ENCODE measurements at regions not wholly inside any gene's neighbourhood (a gene's known extent, or its start where the extent isn't known, plus 50 kb on each side); places are given as distances from the start of the nearest gene placed in this dataset.

DNA sequence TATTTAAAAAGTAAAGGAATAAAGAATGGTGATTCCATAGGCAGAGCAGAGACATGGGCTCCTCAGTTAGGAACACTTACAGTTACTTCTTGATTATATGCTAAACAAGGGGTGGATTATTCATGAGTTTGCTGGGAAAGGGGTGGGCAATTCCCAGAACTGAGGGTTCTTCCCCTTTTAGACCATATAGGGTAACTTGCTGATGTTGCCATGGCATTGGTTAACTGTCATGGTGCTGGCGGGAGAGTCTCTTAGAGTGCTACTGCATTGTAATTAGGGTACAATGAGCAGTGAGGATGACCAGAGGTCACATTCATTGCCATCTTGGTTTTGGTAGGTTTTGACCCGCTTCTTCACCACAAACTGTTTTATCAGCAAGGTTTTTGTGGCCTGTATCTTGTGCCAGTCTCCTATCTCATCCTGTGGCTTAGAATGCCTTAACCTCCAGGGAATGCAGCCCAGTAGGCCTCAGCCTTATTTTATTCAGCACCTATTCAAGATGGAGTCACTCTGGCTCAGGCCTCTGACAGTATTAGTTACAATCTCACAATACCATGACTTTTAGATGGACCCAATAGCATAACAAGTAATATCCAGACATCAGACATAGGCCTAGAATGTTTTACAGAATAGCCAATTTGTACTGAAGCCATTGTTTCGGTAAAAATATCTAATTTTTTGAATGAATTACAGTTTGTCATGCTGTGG lies 106.8 kb downstream of the ZBTB18 start:
- no peak for TF ChIP-seq CTCF (IDR thresholded peaks at IDR 0.05; ENCODE audit: extremely low read depth, missing control alignments)
- no peak for DNase-seq (ENCODE audit: low spot score)

DNA sequence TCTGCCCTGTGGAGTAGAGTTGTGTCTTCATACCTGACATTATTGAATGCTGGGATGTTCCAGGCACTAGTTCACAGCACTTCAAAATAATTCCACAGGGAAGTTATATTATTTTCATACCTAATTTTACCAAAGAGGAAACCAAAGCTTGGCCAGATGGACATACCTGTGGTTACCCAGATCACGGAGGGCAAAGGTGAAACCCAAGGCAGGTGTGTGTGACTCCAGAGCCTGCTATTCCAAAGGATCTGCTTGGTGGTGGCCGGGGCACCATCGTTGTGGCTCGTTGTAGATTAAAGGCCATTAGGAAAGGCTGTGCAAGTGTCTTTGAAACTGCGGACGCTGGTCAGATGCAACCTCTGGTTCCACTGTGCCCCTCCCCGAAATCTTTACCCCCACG lies 108.6 kb downstream of the ZBTB18 start:
- no peak for TF ChIP-seq CTCF (IDR thresholded peaks at IDR 0.05; ENCODE audit: extremely low read depth, missing control alignments)
- no peak for DNase-seq (ENCODE audit: low spot score)

DNA sequence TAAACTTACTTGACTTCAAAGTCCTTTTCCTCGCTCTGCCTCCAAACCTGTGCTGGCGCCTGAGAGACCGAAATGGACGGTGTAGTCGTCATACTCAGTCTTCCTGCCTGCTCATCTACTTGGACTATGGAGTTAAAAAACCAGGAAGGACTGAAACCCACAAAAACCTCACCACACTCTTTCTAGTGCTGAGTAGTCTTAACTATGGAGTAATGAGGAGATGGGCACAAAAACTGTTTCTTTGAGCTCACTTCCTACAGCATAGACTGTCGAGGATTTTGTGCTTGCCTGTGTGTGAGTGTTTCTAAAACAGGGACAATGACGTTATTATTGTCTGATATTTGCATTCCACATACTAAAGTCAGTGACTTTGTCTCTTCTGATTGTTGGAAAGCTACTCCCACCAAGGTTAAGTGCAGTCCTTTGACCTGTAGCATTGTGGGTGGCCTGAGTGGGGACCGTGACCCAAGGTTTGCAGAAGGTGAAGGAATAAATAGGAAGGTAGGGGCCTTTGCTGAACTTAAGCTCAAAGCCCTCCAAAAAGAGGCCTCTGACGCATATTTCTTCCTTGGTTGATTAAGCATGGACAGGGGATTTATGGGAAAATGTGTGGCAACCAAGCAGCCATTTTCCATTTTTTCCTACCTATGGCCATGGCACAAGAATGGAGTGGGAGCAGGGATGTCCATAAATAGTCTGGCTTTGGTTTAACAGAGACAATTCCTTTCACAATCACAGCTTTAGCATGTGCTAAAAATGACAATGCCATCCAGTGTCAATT lies 109.6 kb downstream of the ZBTB18 start:
- no peak for TF ChIP-seq CTCF (IDR thresholded peaks at IDR 0.05; ENCODE audit: extremely low read depth, missing control alignments)
- DNase-seq (ENCODE audit: low spot score) = no peak

DNA sequence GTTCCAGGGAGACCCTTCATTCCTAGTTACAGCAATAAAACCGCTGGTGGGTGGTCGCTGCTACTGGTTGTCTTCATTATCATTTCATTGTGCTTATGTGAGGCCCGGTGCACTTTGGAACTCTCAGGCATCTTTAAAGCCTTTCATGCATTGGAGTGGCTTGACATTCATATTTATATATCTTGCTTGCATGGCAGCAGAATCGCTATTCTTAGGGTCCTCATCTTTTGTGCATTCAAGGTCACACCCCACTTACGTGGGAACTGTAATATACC lies 110.1 kb downstream of the ZBTB18 start:
- no peak for DNase-seq (ENCODE audit: low spot score)
- TF ChIP-seq CTCF (IDR thresholded peaks at IDR 0.05; ENCODE audit: extremely low read depth, missing control alignments) = no peak

DNA sequence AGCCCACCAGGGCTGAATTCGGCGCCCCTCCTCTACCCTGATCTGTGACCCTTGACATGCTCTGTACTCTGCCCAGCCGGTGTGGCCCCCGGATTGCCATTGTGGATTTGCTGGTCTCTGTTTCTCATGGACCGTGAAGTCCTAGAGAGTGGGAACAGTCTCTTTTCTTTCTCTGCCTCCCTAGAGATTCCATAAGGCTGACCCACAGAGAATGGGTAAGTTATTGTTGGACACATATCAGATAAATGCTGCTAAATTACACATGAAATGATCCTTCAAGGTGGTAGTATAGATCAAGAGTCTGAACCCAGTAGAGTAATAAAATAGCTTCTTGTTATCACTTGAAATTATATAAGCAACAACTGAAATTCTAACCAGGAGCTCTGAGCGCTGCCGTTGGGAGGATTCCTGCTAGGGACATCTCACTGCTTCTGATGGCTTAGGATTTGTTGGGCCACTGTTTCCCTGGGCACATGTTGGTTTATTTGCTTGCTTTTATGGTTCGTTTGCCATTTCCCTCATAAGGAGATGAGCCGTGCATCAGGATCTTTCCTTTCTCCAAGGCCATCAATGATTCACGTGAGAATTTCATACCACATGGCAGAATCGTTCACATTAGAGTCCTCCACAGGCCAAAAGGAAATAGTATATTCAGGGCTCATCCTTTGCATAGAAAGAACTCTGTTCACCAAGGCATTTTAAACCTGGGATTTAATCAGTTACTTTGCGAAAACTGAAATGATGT lies 111.9 kb downstream of the ZBTB18 start:
- TF ChIP-seq CTCF (IDR thresholded peaks at IDR 0.05; ENCODE audit: extremely low read depth, missing control alignments) = no peak
- DNase-seq (ENCODE audit: low spot score) = no peak

DNA sequence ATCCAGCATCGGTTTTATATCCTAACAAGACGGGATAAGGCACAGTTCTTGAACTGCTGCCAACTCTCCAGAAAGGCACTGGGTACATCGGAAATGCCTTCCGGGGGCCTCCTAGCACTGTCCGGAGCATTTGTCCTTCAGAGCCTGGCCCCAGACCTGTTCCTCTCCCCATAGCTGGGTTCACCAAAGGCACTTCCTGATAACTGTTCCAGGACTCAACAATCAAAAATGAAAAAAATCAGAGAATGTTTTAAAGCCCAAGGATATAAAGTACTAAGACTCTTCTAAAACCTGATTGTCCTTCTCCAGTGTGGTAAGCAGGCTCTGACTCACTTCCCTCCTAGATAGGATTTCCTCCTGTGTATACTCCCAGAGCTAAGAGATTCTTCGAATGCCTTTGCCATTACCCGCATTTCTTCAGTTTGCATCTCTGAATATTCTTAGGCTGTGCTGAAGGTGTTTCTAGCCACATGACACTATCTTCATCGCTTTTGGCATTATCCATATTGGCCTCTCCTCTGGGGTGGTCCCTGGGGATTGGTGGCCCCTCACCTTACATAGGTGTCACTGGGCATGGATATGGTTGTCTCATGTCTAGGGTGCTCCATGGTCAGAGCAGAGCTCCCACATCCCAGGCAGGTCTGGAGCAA lies 112.9 kb downstream of the ZBTB18 start:
- no peak for TF ChIP-seq CTCF (IDR thresholded peaks at IDR 0.05; ENCODE audit: extremely low read depth, missing control alignments)
- no peak for DNase-seq (ENCODE audit: low spot score)

DNA sequence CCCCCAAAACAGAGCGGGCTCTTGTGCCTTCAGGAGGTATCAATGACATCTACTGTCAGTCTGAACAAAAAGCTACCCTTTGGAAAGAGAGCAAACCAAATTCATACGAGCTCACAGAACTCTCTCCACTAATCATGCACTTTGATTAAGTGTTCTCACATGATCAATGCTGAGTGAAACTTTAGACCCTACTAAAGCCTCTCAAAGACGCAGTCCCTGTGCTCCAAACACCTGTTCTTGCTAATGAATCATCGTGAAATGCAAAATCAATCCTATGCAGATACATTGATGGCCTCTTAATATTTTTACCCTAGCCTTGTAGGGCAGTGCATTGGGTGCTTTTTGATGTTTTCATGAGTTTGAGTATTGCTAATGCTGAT lies 113.4 kb downstream of the ZBTB18 start:
- no peak for DNase-seq (ENCODE audit: low spot score)
- no peak for TF ChIP-seq CTCF (IDR thresholded peaks at IDR 0.05; ENCODE audit: extremely low read depth, missing control alignments)
